ENCODE measurements at regions not wholly inside any gene's neighbourhood (a gene's known extent, or its start where the extent isn't known, plus 50 kb on each side); places are given as distances from the start of the nearest gene placed in this dataset.
A peak's percentile ranks its signal among the peaks of the same experiment; 100 is the strongest.

GRCh38 chr2:45300026-45300750 is 290.9 kb upstream of the SIX2 start:
- peak; percentile 80 to 85 for DNase-seq

- no peak for DNase-seq
Measured at GRCh38 chr2:45299361-45299760, 290.1 kb upstream of the SIX2 start.

- no peak for DNase-seq
Measured at GRCh38 chr2:45293182-45293581, 283.9 kb upstream of the SIX2 start.

- DNase-seq = no peak
Measured at GRCh38 chr2:45291296-45291701, 282.0 kb upstream of the SIX2 start.

GRCh38 chr2:45289997-45290709 is 280.9 kb upstream of the SIX2 start:
- no peak for DNase-seq

- no peak for DNase-seq
Measured at GRCh38 chr2:45288532-45289417, 279.5 kb upstream of the SIX2 start.

GRCh38 chr2:45287045-45287444 is 277.8 kb upstream of the SIX2 start:
- DNase-seq = no peak

GRCh38 chr2:45285771-45286390 is 276.6 kb upstream of the SIX2 start:
- no peak for DNase-seq

GRCh38 chr2:45285311-45285710 is 276.1 kb upstream of the SIX2 start:
- DNase-seq = no peak

- no peak for DNase-seq
Measured at GRCh38 chr2:45284621-45284995, 275.4 kb upstream of the SIX2 start.

GRCh38 chr2:45283764-45284620 is 274.7 kb upstream of the SIX2 start:
- DNase-seq = no peak

GRCh38 chr2:45282646-45283045 is 273.4 kb upstream of the SIX2 start:
- no peak for DNase-seq

GRCh38 chr2:45281311-45281710 is 272.1 kb upstream of the SIX2 start:
- no peak for DNase-seq

- DNase-seq = no peak
Measured at GRCh38 chr2:45280794-45281193, 271.5 kb upstream of the SIX2 start.

GRCh38 chr2:45279356-45279755 is 270.1 kb upstream of the SIX2 start:
- no peak for DNase-seq

GRCh38 chr2:45278365-45279078 is 269.3 kb upstream of the SIX2 start:
- DNase-seq = peak; percentile 40 to 52

- DNase-seq = no peak
Measured at GRCh38 chr2:45276914-45277313, 267.7 kb upstream of the SIX2 start.

GRCh38 chr2:45275806-45276205 is 266.6 kb upstream of the SIX2 start:
- no peak for DNase-seq

- DNase-seq = no peak
Measured at GRCh38 chr2:45275242-45275805, 266.1 kb upstream of the SIX2 start.

GRCh38 chr2:45274250-45274926 is 265.1 kb upstream of the SIX2 start:
- DNase-seq = peak; percentile 81 to 82
